ENCODE measurements at regions not wholly inside any gene's neighbourhood (a gene's known extent, or its start where the extent isn't known, plus 50 kb on each side); places are given as distances from the start of the nearest gene placed in this dataset.
"Not testable (repeated sequence)": the region's sequence is repeated elsewhere in the genome, so short reads cannot be mapped to it uniquely, and the experiment has no call there.

GRCh38 chr6:134809130-134809529 lies 140.8 kb downstream of the ALDH8A1 start:
- TF ChIP-seq, protein P1, sequence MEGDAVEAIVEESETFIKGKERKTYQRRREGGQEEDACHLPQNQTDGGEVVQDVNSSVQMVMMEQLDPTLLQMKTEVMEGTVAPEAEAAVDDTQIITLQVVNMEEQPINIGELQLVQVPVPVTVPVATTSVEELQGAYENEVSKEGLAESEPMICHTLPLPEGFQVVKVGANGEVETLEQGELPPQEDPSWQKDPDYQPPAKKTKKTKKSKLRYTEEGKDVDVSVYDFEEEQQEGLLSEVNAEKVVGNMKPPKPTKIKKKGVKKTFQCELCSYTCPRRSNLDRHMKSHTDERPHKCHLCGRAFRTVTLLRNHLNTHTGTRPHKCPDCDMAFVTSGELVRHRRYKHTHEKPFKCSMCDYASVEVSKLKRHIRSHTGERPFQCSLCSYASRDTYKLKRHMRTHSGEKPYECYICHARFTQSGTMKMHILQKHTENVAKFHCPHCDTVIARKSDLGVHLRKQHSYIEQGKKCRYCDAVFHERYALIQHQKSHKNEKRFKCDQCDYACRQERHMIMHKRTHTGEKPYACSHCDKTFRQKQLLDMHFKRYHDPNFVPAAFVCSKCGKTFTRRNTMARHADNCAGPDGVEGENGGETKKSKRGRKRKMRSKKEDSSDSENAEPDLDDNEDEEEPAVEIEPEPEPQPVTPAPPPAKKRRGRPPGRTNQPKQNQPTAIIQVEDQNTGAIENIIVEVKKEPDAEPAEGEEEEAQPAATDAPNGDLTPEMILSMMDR (conservative IDR thresholded peaks at IDR 0.05; ENCODE audit: control insufficient read depth, insufficient read depth, low read depth, low read length): no peak
- DNase-seq (ENCODE audit: low read depth): no peak
- no peak overlapping the region for H3K4me3 ChIP-seq (ENCODE audit: control insufficient read depth, low read depth, low read length)

GRCh38 chr6:134806180-134806798 lies 143.6 kb downstream of the ALDH8A1 start:
- no peak overlapping the region for H3K4me3 ChIP-seq (ENCODE audit: control insufficient read depth, low read depth, low read length)
- TF ChIP-seq, protein P1 (conservative IDR thresholded peaks at IDR 0.05; ENCODE audit: control insufficient read depth, insufficient read depth, low read depth, low read length): no peak
- DNase-seq (ENCODE audit: low read depth): no peak

DNA sequence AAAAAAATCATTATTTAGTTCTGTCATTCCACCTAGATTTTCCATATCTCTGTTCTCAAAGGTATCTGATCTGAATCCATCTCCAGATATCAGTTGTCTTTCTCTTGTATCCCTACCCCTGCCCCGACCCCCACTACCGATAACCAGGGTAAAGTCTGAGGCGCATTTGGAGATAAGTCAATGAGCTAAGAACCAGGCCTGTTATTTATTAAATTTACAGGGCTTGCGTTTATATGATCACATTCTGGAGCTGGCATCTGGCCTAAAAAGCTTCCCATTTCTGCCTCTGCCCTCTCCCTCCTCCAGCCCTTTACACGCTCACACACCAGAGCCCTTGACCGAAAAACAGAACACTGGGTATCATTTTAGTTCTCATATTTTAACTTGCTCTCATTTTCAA lies 144.7 kb downstream of the ALDH8A1 start:
- no peak for DNase-seq (ENCODE audit: low read depth)
- no peak overlapping the region for H3K4me3 ChIP-seq (ENCODE audit: control insufficient read depth, low read depth, low read length)
- TF ChIP-seq, protein P1 (conservative IDR thresholded peaks at IDR 0.05; ENCODE audit: control insufficient read depth, insufficient read depth, low read depth, low read length): no peak

DNA sequence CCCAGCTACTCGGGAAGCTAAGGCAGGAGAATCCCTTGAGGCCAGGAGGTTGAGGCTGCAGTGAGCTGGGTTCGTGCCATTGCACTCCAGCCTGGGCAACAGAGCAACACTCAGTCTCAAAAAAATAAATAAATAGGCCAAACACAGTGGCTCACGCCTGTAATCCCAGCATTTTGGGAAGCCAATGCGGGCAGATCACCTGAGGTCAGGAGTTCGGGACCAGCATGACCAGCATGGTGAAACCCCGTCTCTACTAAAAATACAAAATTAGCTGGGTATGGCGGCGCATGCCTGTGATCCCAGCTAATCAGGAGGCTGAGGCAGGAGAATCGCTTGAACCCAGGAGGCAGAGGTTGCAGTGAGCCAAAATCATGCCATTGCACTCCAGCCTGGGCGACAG lies 145.6 kb downstream of the ALDH8A1 start:
- not testable (repeated sequence) for DNase-seq (ENCODE audit: low read depth); H3K4me3 ChIP-seq (ENCODE audit: control insufficient read depth, low read depth, low read length)

DNA sequence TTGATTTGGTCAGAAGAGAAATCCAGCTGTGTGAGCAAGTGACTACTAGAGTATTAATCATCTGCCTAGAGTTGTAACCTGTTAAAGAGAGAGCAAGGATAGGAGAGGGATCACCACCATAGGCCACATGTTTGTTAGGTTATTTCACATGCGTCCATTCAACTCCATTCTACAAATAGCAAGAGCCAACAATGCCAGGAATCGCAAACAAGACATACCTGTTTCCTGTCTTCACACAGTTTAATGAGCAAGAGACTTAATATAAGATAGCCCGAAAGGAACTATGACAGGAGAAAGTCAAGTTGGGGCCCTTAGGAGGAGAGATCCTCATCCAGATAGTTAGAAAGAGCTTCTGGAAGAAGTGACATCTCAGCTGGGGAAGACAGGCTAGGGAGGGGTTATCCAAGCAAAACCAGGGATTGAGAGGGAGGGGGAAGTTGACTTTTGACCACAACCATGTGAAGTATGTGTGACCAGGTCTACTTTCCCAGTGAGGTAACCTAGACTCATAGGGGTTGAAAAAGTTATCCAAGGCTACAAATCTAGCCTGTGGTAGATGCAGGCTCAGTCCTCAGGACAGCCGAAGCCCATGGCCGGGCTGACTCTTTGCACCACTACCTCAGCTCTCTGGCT lies 147.4 kb downstream of the ALDH8A1 start:
- no peak overlapping the region for H3K4me3 ChIP-seq (ENCODE audit: control insufficient read depth, low read depth, low read length)
- DNase-seq (ENCODE audit: low read depth): no peak
- TF ChIP-seq, protein P1 (conservative IDR thresholded peaks at IDR 0.05; ENCODE audit: control insufficient read depth, insufficient read depth, low read depth, low read length): no peak

DNA sequence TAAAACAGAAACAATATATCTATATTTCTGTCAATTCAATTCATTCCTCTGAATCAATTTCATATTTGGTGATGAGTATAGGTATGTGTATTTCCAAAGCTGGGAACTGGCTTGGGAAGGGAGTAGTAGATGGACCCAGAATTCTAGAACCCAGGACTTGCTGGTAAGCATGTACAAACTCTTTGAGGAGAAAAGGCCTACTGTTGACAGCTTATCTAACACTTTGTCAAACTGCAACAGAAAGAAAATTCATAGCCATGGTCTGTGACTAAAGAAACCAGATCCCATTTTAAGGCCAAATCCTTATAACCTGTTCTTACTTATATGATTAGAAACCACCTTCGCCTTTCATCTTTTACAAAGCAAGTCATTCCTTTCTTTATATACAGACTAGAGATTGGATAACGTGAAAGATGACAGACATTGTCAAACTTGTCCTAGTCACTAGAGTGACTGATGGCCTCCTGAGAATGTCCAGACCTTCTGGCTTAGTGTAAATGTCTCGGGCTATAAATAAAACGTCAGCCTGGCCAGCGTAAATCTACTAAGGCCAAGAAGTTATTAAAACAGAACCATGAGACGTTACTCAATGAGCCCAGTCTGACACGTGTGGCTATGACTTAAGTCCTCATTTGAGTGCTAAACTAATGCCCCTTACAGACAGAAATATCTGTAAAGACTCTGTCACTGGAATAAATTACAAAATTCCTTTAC lies 152.3 kb downstream of the ALDH8A1 start:
- TF ChIP-seq, protein P1 (conservative IDR thresholded peaks at IDR 0.05; ENCODE audit: control insufficient read depth, insufficient read depth, low read depth, low read length): no peak
- DNase-seq (ENCODE audit: low read depth): no peak
- H3K4me3 ChIP-seq (ENCODE audit: control insufficient read depth, low read depth, low read length): no peak overlapping the region

GRCh38 chr6:134795691-134796090 lies 154.2 kb downstream of the ALDH8A1 start:
- no peak for DNase-seq (ENCODE audit: low read depth)
- TF ChIP-seq, protein P1 (conservative IDR thresholded peaks at IDR 0.05; ENCODE audit: control insufficient read depth, insufficient read depth, low read depth, low read length): no peak
- no peak overlapping the region for H3K4me3 ChIP-seq (ENCODE audit: control insufficient read depth, low read depth, low read length)

All from fibroblast of mammary gland (primary cell).